GM23338 (cell line): ENCODE measurements at regions not wholly inside any gene's neighbourhood (a gene's known extent, or its start where the extent isn't known, plus 50 kb on each side); places are given as distances from the start of the nearest gene placed in this dataset.

Experiments
- ATAC-seq: fragments of 200-7000 bp; cut with Tn5 transposase; 3 replicates; pipeline ENCODE4 v1.9.1; 2020
- DNase-seq: peaks from one replicate; pipeline ENCODE4 v3.0.0-alpha.2; 2015; ENCODE audit warnings: low spot score
- H2AFZ ChIP-seq: fragments of 200-600 bp; sonication (generic); 2 replicates; pipeline ENCODE4 v1.8.0; 2016; ENCODE audit warnings: antibody characterized with exemption, mild to moderate bottlenecking, moderate library complexity
- H3F3A ChIP-seq: fragments of 200-600 bp; sonication (generic); replicated peaks from 2 replicates; pipeline ENCODE4 v1.8.0; 2017; ENCODE audit warnings: antibody characterized with exemption, mixed run types, low read depth
- H3K27ac ChIP-seq: fragments of 200-600 bp; sonication (generic); 2 replicates; pipeline ENCODE4 v1.6.1; 2016; ENCODE audit warnings: low read depth
- H3K27me3 ChIP-seq: fragments of 200-600 bp; sonication (generic); 2 replicates; pipeline ENCODE4 v1.8.0; 2016; ENCODE audit warnings: mild to moderate bottlenecking, mixed run types, moderate library complexity; ENCODE audit not compliant: insufficient read depth
- H3K36me3 ChIP-seq: fragments of 200-600 bp; sonication (generic); 2 replicates; pipeline ENCODE4 v1.8.0; 2016; ENCODE audit warnings: mild to moderate bottlenecking; ENCODE audit not compliant: insufficient read depth
- H3K4me1 ChIP-seq: fragments of 200-600 bp; sonication (generic); 2 replicates; pipeline ENCODE4 v1.8.0; 2016; ENCODE audit warnings: mild to moderate bottlenecking, moderate library complexity; ENCODE audit not compliant: insufficient read depth
- H3K4me2 ChIP-seq: fragments of 200-600 bp; sonication (generic); 2 replicates; pipeline ENCODE4 v1.7.1; 2017; ENCODE audit warnings: mixed run types
- H3K4me3 ChIP-seq: fragments of 200-600 bp; sonication (generic); 2 replicates; pipeline ENCODE4 v1.6.1; 2016; ENCODE audit warnings: mixed run types
- H3K79me2 ChIP-seq: fragments of 200-600 bp; sonication (generic); replicated peaks from 2 replicates; pipeline ENCODE4 v1.8.0; 2017; ENCODE audit warnings: mild to moderate bottlenecking; ENCODE audit not compliant: insufficient read depth
- H3K9me2 ChIP-seq: fragments of 200-600 bp; sonication (generic); 2 replicates; pipeline ENCODE4 v1.8.0; 2017; ENCODE audit not compliant: insufficient read depth
- H4K20me1 ChIP-seq: fragments of 200-600 bp; sonication (generic); replicated peaks from 2 replicates; pipeline ENCODE4 v1.8.0; 2017; ENCODE audit warnings: mild to moderate bottlenecking; ENCODE audit not compliant: insufficient read depth
- H3K27ac Mint-ChIP-seq: 2 replicates; pipeline ENCODE4 v1.8.0; 2020; ENCODE audit warnings: inconsistent platforms, mild to moderate bottlenecking, moderate library complexity, mixed read lengths
- H3K27me3 Mint-ChIP-seq: 3 replicates; pipeline ENCODE4 v1.8.0; 2022; ENCODE audit warnings: low read depth, mild to moderate bottlenecking, moderate library complexity, mixed read lengths, inconsistent platforms; ENCODE audit not compliant: insufficient read depth, poor library complexity
- H3K36me3 Mint-ChIP-seq: 3 replicates; pipeline ENCODE4 v1.8.0; 2021; ENCODE audit warnings: low read depth, mild to moderate bottlenecking, inconsistent platforms, moderate library complexity, mixed read lengths
- H3K4me1 Mint-ChIP-seq: 3 replicates; pipeline ENCODE4 v1.8.0; 2020; ENCODE audit warnings: mild to moderate bottlenecking, inconsistent platforms, mixed read lengths
- H3K4me3 Mint-ChIP-seq: 3 replicates; pipeline ENCODE4 v1.8.0; 2021; ENCODE audit warnings: moderate library complexity, mild to moderate bottlenecking, inconsistent platforms, mixed read lengths
- H3K9me3 Mint-ChIP-seq: 3 replicates; pipeline ENCODE4 v1.8.0; 2020; ENCODE audit warnings: moderate library complexity, mild to moderate bottlenecking, inconsistent platforms, mixed read lengths
- CREB1 ChIP-seq: fragments of 250-450 bp; sonication (Bioruptor Pico); IDR thresholded peaks from 2 replicates; pipeline ENCODE4 v1.5.0; 2020; ENCODE audit warnings: low read depth, mild to moderate bottlenecking, moderate library complexity
- CTCF ChIP-seq, 2 experiments: fragments of 200-600 bp in 1 of 2; sonication (generic) in 1 of 2; conservative IDR thresholded peaks; 2 replicates each; pipeline versions ENCODE4 v1.5.1 to v1.6.1; 2016 to 2017; ENCODE audit warnings: antibody characterized with exemption in 2 of 2, low read depth in 2 of 2, mild to moderate bottlenecking in 2 of 2, moderate library complexity in 1 of 2
- ETS1 ChIP-seq: IDR thresholded peaks from 2 replicates; pipeline ENCODE4 v1.6.1; 2016; ENCODE audit warnings: antibody characterized with exemption
- JUNB ChIP-seq: IDR thresholded peaks from one replicate; pipeline ENCODE4 v1.6.1; 2016; ENCODE audit warnings: antibody characterized with exemption; ENCODE audit not compliant: unreplicated experiment
- NANOG ChIP-seq: IDR thresholded peaks from 2 replicates; pipeline ENCODE4 v1.6.1; 2016; ENCODE audit warnings: antibody characterized with exemption, borderline replicate concordance
- REST ChIP-seq: IDR thresholded peaks from one replicate; pipeline ENCODE4 v1.6.1; 2018; ENCODE audit warnings: antibody characterized with exemption; ENCODE audit not compliant: unreplicated experiment
- ZNF114 ChIP-seq: fragments of 250-450 bp; sonication (Bioruptor Pico); IDR thresholded peaks from 2 replicates; pipeline ENCODE4 v1.5.0; 2020; ENCODE audit warnings: mild to moderate bottlenecking, moderate library complexity
- ZNF331 ChIP-seq: fragments of 250-450 bp; sonication (Bioruptor Pico); IDR thresholded peaks from 2 replicates; pipeline ENCODE4 v1.5.0; 2020; ENCODE audit warnings: low read depth, mild to moderate bottlenecking, moderate library complexity

GRCh38 chr13:34247596-34247995 lies 429.6 kb downstream of the RFC3 start (continued):
- TF ChIP-seq ZNF114 (CRISPR knock-in tag) = no peak

- H3K4me1 ChIP-seq = no peaks in the 10 kb centered on the region
- no peak overlapping the region for H3K27ac ChIP-seq
- no peaks in the 10 kb centered on the region for H4K20me1 ChIP-seq
- H3K9me2 ChIP-seq = no peaks in the 10 kb centered on the region; the same call in 1 of the 2 replicates
- no peak overlapping the region for H3K27ac Mint-ChIP-seq
- H3K36me3 Mint-ChIP-seq = no peaks in the 10 kb centered on the region
- TF ChIP-seq JUNB (no peak), ZNF331 (CRISPR knock-in tag) (no peak), CTCF (conservative IDR thresholded peaks at IDR 0.05; ENCODE audit: low read depth in 2 of 2) (no peak), CREB1 (CRISPR knock-in tag) (no peak), NANOG (no peak), ETS1 (no peak), REST (no peak)
- DNase-seq (no peak), ATAC-seq (no peak)
- H3K4me1 Mint-ChIP-seq = peaks cover 3% of the 10 kb centered on the region; the same call in 1 of the 3 replicates
- no peaks in the 10 kb centered on the region for H3K36me3 ChIP-seq
- H3K79me2 ChIP-seq = no peaks in the 10 kb centered on the region
- H3K4me3 Mint-ChIP-seq = no peak overlapping the region
- no peak overlapping the region for H3K4me3 ChIP-seq
- H3K9me3 Mint-ChIP-seq = peaks cover 3% of the 10 kb centered on the region; the same call in 1 of the 3 replicates
- no peaks in the 10 kb centered on the region for H3K27me3 Mint-ChIP-seq
- no peak overlapping the region for H3K4me2 ChIP-seq
- H3F3A ChIP-seq = no peaks in the 10 kb centered on the region
- H3K27me3 ChIP-seq = no peaks in the 10 kb centered on the region
- H2AFZ ChIP-seq = no peak overlapping the region
These were observed 431.6 kb downstream of the RFC3 start for GRCh38 chr13:34249546-34250039.
